ENCODE measurements at regions not wholly inside any gene's neighbourhood (a gene's known extent, or its start where the extent isn't known, plus 50 kb on each side); places are given as distances from the start of the nearest gene placed in this dataset.

DNA sequence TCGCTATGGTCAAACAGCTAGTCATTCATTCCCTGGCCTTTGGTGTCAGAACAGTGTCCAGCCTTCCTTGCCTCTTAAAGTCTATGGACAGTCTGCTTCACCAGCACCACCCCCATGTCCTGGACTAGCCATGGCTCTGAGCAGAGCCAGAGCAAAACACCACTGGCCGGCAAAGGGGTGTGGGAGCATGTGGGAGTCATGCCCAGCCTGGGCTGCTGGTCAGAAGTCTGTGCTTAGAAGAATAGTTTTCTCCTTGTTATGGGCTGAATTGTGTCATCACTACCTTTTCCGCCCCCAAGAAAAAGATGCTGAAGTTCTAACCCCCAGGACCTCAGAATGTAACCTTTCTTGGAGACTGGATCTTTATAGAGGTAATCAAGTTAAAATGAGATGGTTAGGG lies 132.9 kb upstream of the LPP start:
- TF ChIP-seq RAD21 (IDR thresholded peaks at IDR 0.05; ENCODE audit: low read length) (no peak), CTCF (IDR thresholded peaks at IDR 0.05) (no peak), POLR2AphosphoS5 (IDR thresholded peaks at IDR 0.05; ENCODE audit: low read depth, low read length) (no peak), FOXM1 (IDR thresholded peaks at IDR 0.05; ENCODE audit: low read depth) (no peak), TAF1 (IDR thresholded peaks at IDR 0.05; ENCODE audit: borderline replicate concordance, low read depth, low read length) (no peak), TCF12 (IDR thresholded peaks at IDR 0.05) (no peak), ZBTB33 (IDR thresholded peaks at IDR 0.05; ENCODE audit: borderline replicate concordance, low read depth) (no peak)
- TF ChIP-seq, protein P1, sequence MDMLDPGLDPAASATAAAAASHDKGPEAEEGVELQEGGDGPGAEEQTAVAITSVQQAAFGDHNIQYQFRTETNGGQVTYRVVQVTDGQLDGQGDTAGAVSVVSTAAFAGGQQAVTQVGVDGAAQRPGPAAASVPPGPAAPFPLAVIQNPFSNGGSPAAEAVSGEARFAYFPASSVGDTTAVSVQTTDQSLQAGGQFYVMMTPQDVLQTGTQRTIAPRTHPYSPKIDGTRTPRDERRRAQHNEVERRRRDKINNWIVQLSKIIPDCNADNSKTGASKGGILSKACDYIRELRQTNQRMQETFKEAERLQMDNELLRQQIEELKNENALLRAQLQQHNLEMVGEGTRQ (IDR thresholded peaks at IDR 0.05; ENCODE audit: borderline replicate concordance, low read depth, low read length) = no peak

Measured in SK-N-SH (cell line).